Peyer's patch (tissue), 4 donors: ENCODE measurements at regions not wholly inside any gene's neighbourhood (a gene's known extent, or its start where the extent isn't known, plus 50 kb on each side); places are given as distances from the start of the nearest gene placed in this dataset.

Experiments
- CTCF ChIP-seq, 6 experiments: fragments of 450-650 bp in 4 of 6; fragments of 200-600 bp in 2 of 6; sonication (generic) in 1 of 6; IDR thresholded peaks; one replicate each; pipeline ENCODE4 v1.5.1; 2017 to 2019; ENCODE audit warnings: antibody characterized with exemption in 6 of 6, mild to moderate bottlenecking in 3 of 6, moderate library complexity in 1 of 6
- POLR2A ChIP-seq, 2 donors: fragments of 450-650 bp; IDR thresholded peaks; one replicate each; pipeline ENCODE4 v1.5.1; 2017; ENCODE audit warnings: antibody characterized with exemption in 2 of 2, mild to moderate bottlenecking in 2 of 2, moderate library complexity in 2 of 2

GRCh38 chr1:221979444-221980032 is 237.6 kb upstream of the DUSP10 start:
- TF ChIP-seq CTCF (IDR thresholded peaks at IDR 0.05): peak in 1 of 6 experiments; percentile 5
- no peak for TF ChIP-seq POLR2A (IDR thresholded peaks at IDR 0.05)
